ENCODE measurements at regions not wholly inside any gene's neighbourhood (a gene's known extent, or its start where the extent isn't known, plus 50 kb on each side); places are given as distances from the start of the nearest gene placed in this dataset.

DNA sequence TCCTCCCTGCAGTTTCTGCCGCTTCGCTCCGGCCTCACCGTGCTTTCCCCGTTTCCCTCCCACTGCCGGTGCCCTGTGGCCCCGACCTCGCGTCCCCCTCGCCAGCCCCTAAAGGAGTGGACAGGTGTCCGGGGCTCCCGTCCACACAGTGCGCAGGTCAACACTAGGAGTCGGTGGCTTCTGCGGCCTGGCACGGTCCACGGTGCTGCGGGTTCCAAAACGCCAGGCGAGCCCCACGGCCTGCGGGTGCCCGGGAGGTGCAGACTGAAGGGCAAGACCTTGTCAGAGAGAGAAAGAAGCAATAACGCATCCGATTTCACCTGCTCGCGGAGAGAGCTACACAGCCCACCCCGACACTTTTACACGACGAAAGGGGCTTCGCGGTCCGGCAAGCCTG lies 588.7 kb upstream of the SALL3 start:
- Histone ChIP-seq H3K4me3 (ENCODE audit: low read depth, low read length, poor library complexity, severe bottlenecking) (no peak overlapping the region), H3K27me3 (replicated peaks; ENCODE audit: insufficient read depth, low read depth, low read length, poor library complexity) (no peaks in the 10 kb centered on the region), H3K4me1 (ENCODE audit: insufficient read depth, low read length, poor library complexity, severe bottlenecking) (no peaks in the 10 kb centered on the region), H3K9me3 (ENCODE audit: low read depth, low read length, poor library complexity, severe bottlenecking) (peaks cover 27% of the 10 kb centered on the region), H3K27ac (ENCODE audit: low read depth, low read length, poor library complexity, severe bottlenecking) (no peak overlapping the region), H3K36me3 (ENCODE audit: insufficient read depth, low read length, poor library complexity, severe bottlenecking) (no peaks in the 10 kb centered on the region)
- no peak for DNase-seq (ENCODE audit: low spot score)
- no TSS peak for BruUV-seq (replicated peaks)
- ChIA-PET POLR2A (ENCODE audit: low non-redundant PET) (no interaction called here), CTCF (no interaction called here)
- intact Hi-C loops (cut with micrococcal nuclease; ENCODE audit: unreplicated experiment) = no loop called here
- no peak for TF ChIP-seq EZH2 (IDR thresholded peaks at IDR 0.05; ENCODE audit: borderline replicate concordance, low read depth, low read length, poor library complexity, severe bottlenecking)
- TF ChIP-seq, protein P1, sequence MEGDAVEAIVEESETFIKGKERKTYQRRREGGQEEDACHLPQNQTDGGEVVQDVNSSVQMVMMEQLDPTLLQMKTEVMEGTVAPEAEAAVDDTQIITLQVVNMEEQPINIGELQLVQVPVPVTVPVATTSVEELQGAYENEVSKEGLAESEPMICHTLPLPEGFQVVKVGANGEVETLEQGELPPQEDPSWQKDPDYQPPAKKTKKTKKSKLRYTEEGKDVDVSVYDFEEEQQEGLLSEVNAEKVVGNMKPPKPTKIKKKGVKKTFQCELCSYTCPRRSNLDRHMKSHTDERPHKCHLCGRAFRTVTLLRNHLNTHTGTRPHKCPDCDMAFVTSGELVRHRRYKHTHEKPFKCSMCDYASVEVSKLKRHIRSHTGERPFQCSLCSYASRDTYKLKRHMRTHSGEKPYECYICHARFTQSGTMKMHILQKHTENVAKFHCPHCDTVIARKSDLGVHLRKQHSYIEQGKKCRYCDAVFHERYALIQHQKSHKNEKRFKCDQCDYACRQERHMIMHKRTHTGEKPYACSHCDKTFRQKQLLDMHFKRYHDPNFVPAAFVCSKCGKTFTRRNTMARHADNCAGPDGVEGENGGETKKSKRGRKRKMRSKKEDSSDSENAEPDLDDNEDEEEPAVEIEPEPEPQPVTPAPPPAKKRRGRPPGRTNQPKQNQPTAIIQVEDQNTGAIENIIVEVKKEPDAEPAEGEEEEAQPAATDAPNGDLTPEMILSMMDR (conservative IDR thresholded peaks at IDR 0.05; ENCODE audit: low read depth, low read length) = no peak

DNA sequence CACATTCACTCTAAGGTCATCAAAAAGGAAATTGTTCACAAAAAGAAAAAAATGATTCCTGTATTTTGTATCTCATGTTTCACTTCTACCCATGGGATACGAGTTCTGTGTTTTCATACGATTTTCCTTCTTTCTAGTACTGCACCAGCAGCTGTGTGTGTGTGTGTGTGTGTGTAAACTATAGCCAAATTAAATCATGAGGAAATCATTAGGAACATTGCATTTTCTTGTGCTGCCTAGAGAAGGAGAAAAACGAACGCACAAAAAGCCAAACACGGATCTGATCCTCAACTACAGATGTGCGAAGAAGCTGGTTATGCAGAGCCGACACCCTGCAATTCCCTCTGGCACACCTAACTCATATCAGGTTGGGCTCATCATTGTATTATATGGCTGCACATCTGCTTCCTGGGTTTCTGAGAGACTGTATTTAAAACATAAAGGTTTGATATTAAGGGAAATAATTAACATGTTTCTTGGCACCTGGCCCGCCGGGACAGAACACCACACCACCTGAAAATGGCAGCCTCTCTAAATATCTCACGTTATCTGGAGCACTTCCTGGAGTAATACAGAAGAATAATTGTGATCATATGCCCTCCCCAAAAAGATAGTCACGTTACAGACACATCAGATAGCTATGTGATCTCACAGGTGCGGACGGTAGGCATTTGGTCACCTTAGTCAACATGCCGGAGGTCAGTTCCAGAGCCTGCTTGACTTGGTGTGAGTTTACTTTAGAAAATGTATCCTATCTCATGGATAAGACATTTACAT lies 586.3 kb upstream of the SALL3 start:
- CTCF ChIA-PET = no interaction called here
- DNase-seq (ENCODE audit: low spot score) = no peak
- Histone ChIP-seq H3K27me3 (replicated peaks; ENCODE audit: insufficient read depth, low read depth, low read length, poor library complexity) (no peaks in the 10 kb centered on the region), H3K9me3 (ENCODE audit: low read depth, low read length, poor library complexity, severe bottlenecking) (peaks cover 37% of the 10 kb centered on the region), H3K36me3 (ENCODE audit: insufficient read depth, low read length, poor library complexity, severe bottlenecking) (no peaks in the 10 kb centered on the region), H3K27ac (ENCODE audit: low read depth, low read length, poor library complexity, severe bottlenecking) (no peak overlapping the region), H3K4me3 (ENCODE audit: low read depth, low read length, poor library complexity, severe bottlenecking) (no peak overlapping the region), H3K4me1 (ENCODE audit: insufficient read depth, low read length, poor library complexity, severe bottlenecking) (no peaks in the 10 kb centered on the region)
- intact Hi-C loops (cut with micrococcal nuclease; ENCODE audit: unreplicated experiment) = no loop called here
- POLR2A ChIA-PET (ENCODE audit: low non-redundant PET) = no interaction called here
- TF ChIP-seq, protein P1 (conservative IDR thresholded peaks at IDR 0.05; ENCODE audit: low read depth, low read length) = no peak
- TF ChIP-seq EZH2 (IDR thresholded peaks at IDR 0.05; ENCODE audit: borderline replicate concordance, low read depth, low read length, poor library complexity, severe bottlenecking) = no peak
- no TSS peak for BruUV-seq (replicated peaks)

DNA sequence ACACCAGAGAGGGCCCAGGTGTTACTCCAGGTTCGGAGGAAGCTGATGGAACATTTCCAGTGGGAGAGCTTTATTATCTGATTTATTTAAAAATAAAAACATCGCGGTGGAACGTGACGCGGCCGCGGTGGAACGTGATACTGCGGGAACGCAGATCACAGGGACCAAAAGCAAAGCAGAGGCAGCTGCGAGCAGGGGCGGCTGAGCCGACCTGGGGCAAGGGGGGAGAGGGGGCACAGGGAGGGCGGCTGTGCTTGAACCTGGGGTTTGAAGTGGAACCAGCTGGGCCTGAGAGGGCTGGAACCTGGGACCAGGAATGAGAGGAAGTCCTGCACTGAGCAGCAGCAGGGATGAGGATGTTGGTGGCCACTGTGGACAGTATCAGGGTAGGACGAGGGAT lies 583.5 kb upstream of the SALL3 start:
- BruUV-seq (replicated peaks) = no TSS peak
- CTCF ChIA-PET = no interaction called here
- POLR2A ChIA-PET (ENCODE audit: low non-redundant PET) = no interaction called here

More for the DNA sequence above, 583.5 kb upstream of the SALL3 start:
- no peak for TF ChIP-seq EZH2 (IDR thresholded peaks at IDR 0.05; ENCODE audit: borderline replicate concordance, low read depth, low read length, poor library complexity, severe bottlenecking)
- TF ChIP-seq, protein P1 (conservative IDR thresholded peaks at IDR 0.05; ENCODE audit: low read depth, low read length) = no peak
- no peak for DNase-seq (ENCODE audit: low spot score)
- no peaks in the 10 kb centered on the region for H3K36me3 ChIP-seq (ENCODE audit: insufficient read depth, low read length, poor library complexity, severe bottlenecking)
- H3K4me1 ChIP-seq (ENCODE audit: insufficient read depth, low read length, poor library complexity, severe bottlenecking) = no peaks in the 10 kb centered on the region
- intact Hi-C loops (cut with micrococcal nuclease; ENCODE audit: unreplicated experiment) = no loop called here
- H3K9me3 ChIP-seq (ENCODE audit: low read depth, low read length, poor library complexity, severe bottlenecking) = peaks cover 22% of the 10 kb centered on the region
- H3K27me3 ChIP-seq (replicated peaks; ENCODE audit: insufficient read depth, low read depth, low read length, poor library complexity) = no peaks in the 10 kb centered on the region
- no peak overlapping the region for H3K27ac ChIP-seq (ENCODE audit: low read depth, low read length, poor library complexity, severe bottlenecking)
- H3K4me3 ChIP-seq (ENCODE audit: low read depth, low read length, poor library complexity, severe bottlenecking) = no peak overlapping the region
